OCI-LY7 (cell line): ENCODE measurements at regions not wholly inside any gene's neighbourhood (a gene's known extent, or its start where the extent isn't known, plus 50 kb on each side); places are given as distances from the start of the nearest gene placed in this dataset.

Experiments
- EZH2phosphoT487 ChIP-seq: fragments of 200-600 bp; sonication (generic); IDR thresholded peaks from 2 replicates; pipeline ENCODE4 v1.6.1; 2018; ENCODE audit warnings: low read depth, borderline replicate concordance, mild to moderate bottlenecking, mixed run types, antibody characterized with exemption, low read length, moderate library complexity, mixed read lengths
- TF ChIP-seq, protein P1 (sequence below): fragments of 200-600 bp; sonication (generic); conservative IDR thresholded peaks from 2 replicates; pipeline ENCODE4 v1.5.1; 2014; ENCODE audit warnings: mild to moderate bottlenecking, antibody characterized with exemption, low read length, moderate library complexity, mixed read lengths

DNA sequence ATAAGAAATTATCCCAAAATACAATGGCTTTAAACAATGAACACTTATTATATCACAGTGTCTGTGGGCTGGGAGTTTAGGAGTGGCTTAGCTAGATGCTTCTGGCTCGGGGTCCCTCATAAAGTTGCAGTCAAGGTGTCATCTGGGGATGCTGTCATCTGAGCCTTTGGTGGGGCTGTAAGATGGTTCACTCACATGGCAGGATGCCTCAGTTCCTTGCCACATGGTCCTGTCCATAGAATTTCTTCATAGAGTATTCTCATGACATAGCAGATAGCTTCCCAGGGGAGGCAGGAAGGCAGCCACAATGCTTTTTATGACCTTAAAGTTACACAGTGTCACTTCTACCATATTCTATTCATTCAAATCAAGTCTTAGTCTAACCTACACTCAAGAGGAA is 51.2 kb upstream of the HMHB1 start:
- TF ChIP-seq, protein P1, sequence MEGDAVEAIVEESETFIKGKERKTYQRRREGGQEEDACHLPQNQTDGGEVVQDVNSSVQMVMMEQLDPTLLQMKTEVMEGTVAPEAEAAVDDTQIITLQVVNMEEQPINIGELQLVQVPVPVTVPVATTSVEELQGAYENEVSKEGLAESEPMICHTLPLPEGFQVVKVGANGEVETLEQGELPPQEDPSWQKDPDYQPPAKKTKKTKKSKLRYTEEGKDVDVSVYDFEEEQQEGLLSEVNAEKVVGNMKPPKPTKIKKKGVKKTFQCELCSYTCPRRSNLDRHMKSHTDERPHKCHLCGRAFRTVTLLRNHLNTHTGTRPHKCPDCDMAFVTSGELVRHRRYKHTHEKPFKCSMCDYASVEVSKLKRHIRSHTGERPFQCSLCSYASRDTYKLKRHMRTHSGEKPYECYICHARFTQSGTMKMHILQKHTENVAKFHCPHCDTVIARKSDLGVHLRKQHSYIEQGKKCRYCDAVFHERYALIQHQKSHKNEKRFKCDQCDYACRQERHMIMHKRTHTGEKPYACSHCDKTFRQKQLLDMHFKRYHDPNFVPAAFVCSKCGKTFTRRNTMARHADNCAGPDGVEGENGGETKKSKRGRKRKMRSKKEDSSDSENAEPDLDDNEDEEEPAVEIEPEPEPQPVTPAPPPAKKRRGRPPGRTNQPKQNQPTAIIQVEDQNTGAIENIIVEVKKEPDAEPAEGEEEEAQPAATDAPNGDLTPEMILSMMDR = no peak
- no peak for TF ChIP-seq EZH2phosphoT487
